CD4-positive, alpha-beta T cell (primary cell): ENCODE measurements at regions not wholly inside any gene's neighbourhood (a gene's known extent, or its start where the extent isn't known, plus 50 kb on each side); places are given as distances from the start of the nearest gene placed in this dataset.
"Not testable (repeated sequence)": the region's sequence is repeated elsewhere in the genome, so short reads cannot be mapped to it uniquely, and the experiment has no call there.

ENCODE experiments used
- ATAC-seq: fragments of 200-7000 bp; cut with Tn5 transposase; one replicate; pipeline ENCODE4 v1.10.0; 2022; ENCODE audit warnings: mild to moderate bottlenecking; ENCODE audit not compliant: poor library complexity
- CTCF ChIA-PET: fragments of 350-600 bp; sonication (Branson Sonifier 250); formaldehyde crosslinking; loops from one replicate; lab custom pipeline; 2021; ENCODE audit warnings: antibody characterized with exemption, inconsistent platforms; lab: Charles Lee
- POLR2A ChIA-PET: fragments of 350-600 bp; sonication (Branson Sonifier 250); formaldehyde crosslinking; loops from one replicate; lab custom pipeline; 2021; ENCODE audit warnings: antibody characterized with exemption, inconsistent platforms; lab: Charles Lee
- DNase-seq, 14 experiments: peaks; one replicate each; pipeline ENCODE4 v3.0.0-alpha.2; 2013 to 2020; ENCODE audit warnings: mixed read lengths in 2 of 14
- H3K27ac ChIP-seq, 2 donors: one replicate each; pipeline versions ENCODE4 v1.5.1 to v1.7.0; 2013; ENCODE audit warnings: low read length in 2 of 2, low read depth in 1 of 2, mild to moderate bottlenecking in 1 of 2
- H3K27me3 ChIP-seq, 2 experiments: 1 replicate in 1 of 2; 2 replicates in 1 of 2; pipeline versions ENCODE4 v1.6.1 to v1.7.0; 2013; ENCODE audit warnings: low read length in 2 of 2, control low read depth in 1 of 2, mild to moderate bottlenecking in 1 of 2, moderate library complexity in 1 of 2; ENCODE audit not compliant: insufficient read depth in 2 of 2, control insufficient read depth in 1 of 2
- H3K36me3 ChIP-seq: one replicate; pipeline ENCODE4 v1.6.1; 2013; ENCODE audit warnings: low read length, control low read depth; ENCODE audit not compliant: insufficient read depth
- H3K4me1 ChIP-seq: one replicate; pipeline ENCODE4 v1.6.1; 2013; ENCODE audit warnings: low read length, control low read depth; ENCODE audit not compliant: insufficient read depth
- H3K4me3 ChIP-seq: one replicate; pipeline ENCODE4 v1.5.1; 2013; ENCODE audit warnings: mild to moderate bottlenecking, low read length, moderate library complexity
- H3K9me3 ChIP-seq, 2 experiments: 1 replicate in 1 of 2; 2 replicates in 1 of 2; pipeline versions ENCODE4 v1.6.1 to v1.7.0; 2013; ENCODE audit warnings: low read length in 2 of 2, mild to moderate bottlenecking in 2 of 2, control low read depth in 1 of 2, moderate library complexity in 1 of 2; ENCODE audit not compliant: control insufficient read depth in 1 of 2, insufficient read depth in 1 of 2
- H3K27ac Mint-ChIP-seq: one replicate; pipeline ENCODE4 v1.8.0; 2020; ENCODE audit warnings: mixed read lengths
- H3K27me3 Mint-ChIP-seq: one replicate; pipeline ENCODE4 v1.8.0; 2021; ENCODE audit warnings: mixed read lengths
- H3K36me3 Mint-ChIP-seq: one replicate; pipeline ENCODE4 v1.8.0; 2021; ENCODE audit warnings: low read depth, mixed read lengths
- H3K4me1 Mint-ChIP-seq: one replicate; pipeline ENCODE4 v1.8.0; 2021; ENCODE audit warnings: low read depth, mixed read lengths
- H3K4me3 Mint-ChIP-seq: one replicate; pipeline ENCODE4 v1.8.0; 2020; ENCODE audit warnings: mild to moderate bottlenecking, mixed read lengths
- H3K9me3 Mint-ChIP-seq: one replicate; pipeline ENCODE4 v1.8.0; 2020; ENCODE audit warnings: mixed read lengths
- CTCF ChIP-seq: fragments of 200-600 bp; IDR thresholded peaks from one replicate; pipeline ENCODE4 v1.8.0; 2022; ENCODE audit warnings: antibody characterized with exemption, mild to moderate bottlenecking
- intact Hi-C, 2 experiments: fragments of 100-400 bp; cut with DNase I in 1 of 2; cut with micrococcal nuclease in 1 of 2; formaldehyde crosslinking; loops; one replicate each; pipeline versions ENCODE4 v1.15.1 to v1.9.0; 2023 to 2025; cut with DNase I, micrococcal nuclease

- Histone ChIP-seq H3K4me3 (no peak overlapping the region), H3K27me3 (no peaks in the 10 kb centered on the region), H3K9me3 (no peaks in the 10 kb centered on the region), H3K4me1 (no peaks in the 10 kb centered on the region), H3K27ac (no peak overlapping the region), H3K36me3 (no peaks in the 10 kb centered on the region)
- ATAC-seq (no peak), DNase-seq (no peak)
- peaks cover 2% of the 10 kb centered on the region for H3K9me3 Mint-ChIP-seq
- no peaks in the 10 kb centered on the region for H3K4me1 Mint-ChIP-seq
- ChIA-PET CTCF (no interaction called here), POLR2A (no interaction called here)
- H3K36me3 Mint-ChIP-seq, result no peaks in the 10 kb centered on the region
- no peak overlapping the region for H3K4me3 Mint-ChIP-seq
- intact Hi-C loops, result no loop called here
- no peak for TF ChIP-seq CTCF
- H3K27ac Mint-ChIP-seq, result no peak overlapping the region
- H3K27me3 Mint-ChIP-seq, result no peaks in the 10 kb centered on the region
Measured at GRCh38 chr6:9831783-9832182, 583.1 kb downstream of the TFAP2A start.

- Histone ChIP-seq H3K9me3 (no peaks in the 10 kb centered on the region), H3K4me1 (no peaks in the 10 kb centered on the region), H3K27me3 (no peaks in the 10 kb centered on the region), H3K27ac (no peak overlapping the region), H3K4me3 (no peak overlapping the region), H3K36me3 (no peaks in the 10 kb centered on the region)
- Mint-ChIP-seq H3K9me3 (no peaks in the 10 kb centered on the region), H3K4me1 (no peaks in the 10 kb centered on the region), H3K27me3 (no peaks in the 10 kb centered on the region), H3K4me3 (no peak overlapping the region), H3K27ac (no peak overlapping the region), H3K36me3 (no peaks in the 10 kb centered on the region)
- intact Hi-C loops, result no loop called here
- ATAC-seq, result no peak
- CTCF ChIA-PET, result no interaction called here
- DNase-seq, result no peak
- TF ChIP-seq CTCF, result no peak
- POLR2A ChIA-PET, result no interaction called here
Measured at GRCh38 chr6:9830808-9831207, 584.1 kb downstream of the TFAP2A start.

- H3K4me3 Mint-ChIP-seq, result no peak overlapping the region
- no peaks in the 10 kb centered on the region for H3K27me3 Mint-ChIP-seq
- H3K4me3 ChIP-seq, result no peak overlapping the region
- no peak for TF ChIP-seq CTCF
- H3K27ac Mint-ChIP-seq, result no peak overlapping the region
- POLR2A ChIA-PET, result no interaction called here
- intact Hi-C loops, result no loop called here
- no peaks in the 10 kb centered on the region for H3K36me3 Mint-ChIP-seq
- H3K9me3 Mint-ChIP-seq, result peaks cover 2% of the 10 kb centered on the region
- H3K4me1 Mint-ChIP-seq, result no peaks in the 10 kb centered on the region
- no peaks in the 10 kb centered on the region for H3K27me3 ChIP-seq
- CTCF ChIA-PET, result no interaction called here
- no peaks in the 10 kb centered on the region for H3K9me3 ChIP-seq
- DNase-seq (no peak), ATAC-seq (no peak)
- no peaks in the 10 kb centered on the region for H3K36me3 ChIP-seq
- H3K4me1 ChIP-seq, result no peaks in the 10 kb centered on the region
- H3K27ac ChIP-seq, result no peak overlapping the region
Measured at GRCh38 chr6:9825526-9825925, 589.3 kb downstream of the TFAP2A start.

GRCh38 chr6:9810727-9811126 lies 604.1 kb downstream of the TFAP2A start:
- H3K27me3 ChIP-seq, H3K9me3 Mint-ChIP-seq, H3K27ac Mint-ChIP-seq, DNase-seq, H3K9me3 ChIP-seq, CTCF ChIA-PET, H3K27me3 Mint-ChIP-seq, H3K36me3 Mint-ChIP-seq, ATAC-seq, H3K4me1 ChIP-seq, H3K4me3 Mint-ChIP-seq, H3K4me3 ChIP-seq, POLR2A ChIA-PET, H3K4me1 Mint-ChIP-seq, intact Hi-C loops, H3K36me3 ChIP-seq, H3K27ac ChIP-seq: not testable (repeated sequence)
